ENCODE measurements at regions not wholly inside any gene's neighbourhood (a gene's known extent, or its start where the extent isn't known, plus 50 kb on each side); places are given as distances from the start of the nearest gene placed in this dataset.

- H3K4me3 Mint-ChIP-seq: no peak overlapping the region
- peaks cover 3% of the 10 kb centered on the region for H3K9me3 Mint-ChIP-seq (ENCODE audit: low read depth)
- ATAC-seq: no peak
- no peak for DNase-seq
- no peak overlapping the region for H3K27ac Mint-ChIP-seq
- no peaks in the 10 kb centered on the region for H3K36me3 Mint-ChIP-seq (ENCODE audit: low read depth)
- no peaks in the 10 kb centered on the region for H3K4me1 Mint-ChIP-seq
- POLR2A ChIA-PET: no interaction called here
- CTCF ChIA-PET: no interaction called here
- H3K27me3 Mint-ChIP-seq: no peaks in the 10 kb centered on the region
- intact Hi-C loops (cut with DNase I, micrococcal nuclease): no loop called here
Observed at GRCh38 chr5:3237276-3237868, 358.3 kb upstream of the IRX1 start.

- DNase-seq (no peak), ATAC-seq (no peak)
- no peaks in the 10 kb centered on the region for H3K27me3 Mint-ChIP-seq
- no peak overlapping the region for H3K4me3 Mint-ChIP-seq
- intact Hi-C loops (cut with DNase I, micrococcal nuclease): no loop called here
- no peak overlapping the region for H3K27ac Mint-ChIP-seq
- CTCF ChIA-PET: no interaction called here
- peaks cover 3% of the 10 kb centered on the region for H3K9me3 Mint-ChIP-seq (ENCODE audit: low read depth)
- POLR2A ChIA-PET: no interaction called here
- no peaks in the 10 kb centered on the region for H3K4me1 Mint-ChIP-seq
- no peaks in the 10 kb centered on the region for H3K36me3 Mint-ChIP-seq (ENCODE audit: low read depth)
Observed at GRCh38 chr5:3234566-3234965, 361.1 kb upstream of the IRX1 start.

GRCh38 chr5:3230941-3231340 is 364.7 kb upstream of the IRX1 start:
- Mint-ChIP-seq H3K27ac (no peak overlapping the region), H3K9me3 (ENCODE audit: low read depth) (no peaks in the 10 kb centered on the region), H3K36me3 (ENCODE audit: low read depth) (no peaks in the 10 kb centered on the region), H3K4me3 (no peak overlapping the region), H3K27me3 (no peaks in the 10 kb centered on the region), H3K4me1 (no peaks in the 10 kb centered on the region)
- ChIA-PET POLR2A (no interaction called here), CTCF (no interaction called here)
- intact Hi-C loops (cut with DNase I, micrococcal nuclease): no loop called here
- no peak for DNase-seq
- ATAC-seq: no peak

- Mint-ChIP-seq H3K4me3 (no peak overlapping the region), H3K9me3 (ENCODE audit: low read depth) (no peaks in the 10 kb centered on the region), H3K36me3 (ENCODE audit: low read depth) (no peaks in the 10 kb centered on the region), H3K4me1 (no peaks in the 10 kb centered on the region), H3K27me3 (no peaks in the 10 kb centered on the region), H3K27ac (no peak overlapping the region)
- DNase-seq: no peak
- intact Hi-C loops (cut with DNase I, micrococcal nuclease): no loop called here
- ChIA-PET POLR2A (no interaction called here), CTCF (interaction anchor here (0.6 kb wide), 1 partner anchor 15 kb away, joined by 3 read pairs; no protein-coding TSS in a partner anchor)
- ATAC-seq: no peak
Observed at GRCh38 chr5:3230254-3230653, 365.4 kb upstream of the IRX1 start.

- Mint-ChIP-seq H3K27ac (no peak overlapping the region), H3K4me1 (no peaks in the 10 kb centered on the region), H3K9me3 (ENCODE audit: low read depth) (no peaks in the 10 kb centered on the region), H3K27me3 (no peaks in the 10 kb centered on the region), H3K4me3 (no peak overlapping the region), H3K36me3 (ENCODE audit: low read depth) (no peaks in the 10 kb centered on the region)
- intact Hi-C loops (cut with DNase I, micrococcal nuclease): no loop called here
- DNase-seq (no peak), ATAC-seq (no peak)
- POLR2A ChIA-PET: no interaction called here
- CTCF ChIA-PET: no interaction called here
Observed at GRCh38 chr5:3226196-3226920, 369.3 kb upstream of the IRX1 start.

GRCh38 chr5:3225201-3225960 is 370.3 kb upstream of the IRX1 start:
- POLR2A ChIA-PET: no interaction called here
- no peaks in the 10 kb centered on the region for H3K9me3 Mint-ChIP-seq (ENCODE audit: low read depth)
- CTCF ChIA-PET: no interaction called here
- H3K27ac Mint-ChIP-seq: no peak overlapping the region
- no peaks in the 10 kb centered on the region for H3K36me3 Mint-ChIP-seq (ENCODE audit: low read depth)
- intact Hi-C loops (cut with DNase I, micrococcal nuclease): no loop called here
- no peaks in the 10 kb centered on the region for H3K27me3 Mint-ChIP-seq
- no peaks in the 10 kb centered on the region for H3K4me1 Mint-ChIP-seq
- DNase-seq (no peak), ATAC-seq (no peak)
- no peak overlapping the region for H3K4me3 Mint-ChIP-seq

GRCh38 chr5:3222924-3223323 is 372.7 kb upstream of the IRX1 start:
- H3K36me3 Mint-ChIP-seq (ENCODE audit: low read depth): no peaks in the 10 kb centered on the region
- no peak overlapping the region for H3K4me3 Mint-ChIP-seq
- ATAC-seq (no peak), DNase-seq (no peak)
- H3K4me1 Mint-ChIP-seq: no peaks in the 10 kb centered on the region
- intact Hi-C loops (cut with DNase I, micrococcal nuclease): no loop called here
- H3K9me3 Mint-ChIP-seq (ENCODE audit: low read depth): no peaks in the 10 kb centered on the region
- no peak overlapping the region for H3K27ac Mint-ChIP-seq
- ChIA-PET CTCF (interaction anchor here (0.5 kb wide), 1 partner anchor 668 kb away, joined by 3 read pairs; no protein-coding TSS in a partner anchor), POLR2A (no interaction called here)
- no peaks in the 10 kb centered on the region for H3K27me3 Mint-ChIP-seq

- ChIA-PET CTCF (no interaction called here), POLR2A (no interaction called here)
- Mint-ChIP-seq H3K9me3 (ENCODE audit: low read depth) (no peaks in the 10 kb centered on the region), H3K27me3 (no peaks in the 10 kb centered on the region), H3K27ac (no peak overlapping the region), H3K4me3 (no peak overlapping the region), H3K4me1 (no peaks in the 10 kb centered on the region), H3K36me3 (ENCODE audit: low read depth) (no peaks in the 10 kb centered on the region)
- no peak for ATAC-seq
- no peak for DNase-seq
- intact Hi-C loops (cut with DNase I, micrococcal nuclease): no loop called here
Observed at GRCh38 chr5:3221432-3221831, 374.2 kb upstream of the IRX1 start.

GRCh38 chr5:3220638-3221288 is 374.9 kb upstream of the IRX1 start:
- no peaks in the 10 kb centered on the region for H3K27me3 Mint-ChIP-seq
- DNase-seq: no peak
- no peak overlapping the region for H3K27ac Mint-ChIP-seq
- POLR2A ChIA-PET: no interaction called here
- no peaks in the 10 kb centered on the region for H3K36me3 Mint-ChIP-seq (ENCODE audit: low read depth)
- ATAC-seq: no peak
- no peak overlapping the region for H3K4me3 Mint-ChIP-seq
- H3K4me1 Mint-ChIP-seq: no peaks in the 10 kb centered on the region
- CTCF ChIA-PET: interaction anchor here (0.7 kb wide), 1 partner anchor 1589 kb away, joined by 3 read pairs; no protein-coding TSS in a partner anchor
- intact Hi-C loops (cut with DNase I, micrococcal nuclease): no loop called here
- H3K9me3 Mint-ChIP-seq (ENCODE audit: low read depth): no peaks in the 10 kb centered on the region

- no peak overlapping the region for H3K27ac Mint-ChIP-seq
- ChIA-PET POLR2A (no interaction called here), CTCF (no interaction called here)
- H3K4me1 Mint-ChIP-seq: no peaks in the 10 kb centered on the region
- no peaks in the 10 kb centered on the region for H3K9me3 Mint-ChIP-seq (ENCODE audit: low read depth)
- no peak overlapping the region for H3K4me3 Mint-ChIP-seq
- ATAC-seq: no peak
- no peaks in the 10 kb centered on the region for H3K27me3 Mint-ChIP-seq
- no peak for DNase-seq
- H3K36me3 Mint-ChIP-seq (ENCODE audit: low read depth): no peaks in the 10 kb centered on the region
- intact Hi-C loops (cut with DNase I, micrococcal nuclease): no loop called here
Observed at GRCh38 chr5:3220201-3220600, 375.4 kb upstream of the IRX1 start.

- Mint-ChIP-seq H3K27me3 (no peaks in the 10 kb centered on the region), H3K4me1 (no peaks in the 10 kb centered on the region), H3K4me3 (no peak overlapping the region), H3K36me3 (ENCODE audit: low read depth) (no peaks in the 10 kb centered on the region), H3K27ac (no peak overlapping the region), H3K9me3 (ENCODE audit: low read depth) (no peaks in the 10 kb centered on the region)
- ATAC-seq: no peak
- no peak for DNase-seq
- intact Hi-C loops (cut with DNase I, micrococcal nuclease): no loop called here
- CTCF ChIA-PET: no interaction called here
- POLR2A ChIA-PET: no interaction called here
Observed at GRCh38 chr5:3218916-3219650, 376.5 kb upstream of the IRX1 start.

Data from activated CD4-positive, alpha-beta T cell treated with anti-CD3 and anti-CD28 coated beads for 36 hours (primary cell).